ENCODE measurements at regions not wholly inside any gene's neighbourhood (a gene's known extent, or its start where the extent isn't known, plus 50 kb on each side); places are given as distances from the start of the nearest gene placed in this dataset.

DNA sequence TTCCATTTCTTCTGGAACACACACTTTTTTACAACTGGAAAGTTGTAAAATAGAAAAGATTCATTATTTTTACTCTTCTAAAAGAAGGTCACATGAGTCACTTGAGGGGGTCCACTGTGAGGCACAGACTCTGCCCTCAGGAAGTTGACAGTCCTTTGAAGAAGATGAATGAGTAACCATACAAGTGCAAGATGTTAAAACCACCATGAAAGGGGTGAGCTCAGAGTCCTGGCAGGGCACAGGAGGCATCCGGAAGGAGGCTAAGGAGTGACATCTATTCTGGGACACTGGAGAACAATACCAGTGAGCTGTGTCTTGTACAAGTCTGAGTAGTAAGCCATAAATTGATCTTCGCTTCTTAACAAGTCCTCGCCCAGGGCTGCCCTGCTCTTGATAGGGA lies 126.0 kb upstream of the FRMD6 start:
- no peaks in the 10 kb centered on the region for H3K36me3 ChIP-seq (ENCODE audit: control insufficient read depth in 2 of 2, extremely low read depth in 1 of 2, insufficient read depth in 2 of 2, low read length in 2 of 2)
- no peak overlapping the region for H3K4me2 ChIP-seq (ENCODE audit: insufficient read depth, low read length)
- no peaks in the 10 kb centered on the region for H3K9me1 ChIP-seq (replicated peaks; ENCODE audit: control insufficient read depth, extremely low read depth, insufficient read depth, low read length)
- H3K27ac ChIP-seq (ENCODE audit: insufficient read depth, low read depth, low read length): no peak overlapping the region
- H3K9ac ChIP-seq (replicated peaks; ENCODE audit: extremely low read depth, insufficient read depth, low read length): no peak overlapping the region
- BruUV-seq (replicated peaks): no TSS peak
- H3K4me1 ChIP-seq (ENCODE audit: control insufficient read depth, extremely low read depth, insufficient read depth, low read length): peaks cover 2% of the 10 kb centered on the region
- no peak for TF ChIP-seq EZH2 (IDR thresholded peaks at IDR 0.05; ENCODE audit: borderline replicate concordance, low read depth, low read length, severe bottlenecking)
- TF ChIP-seq MYC (IDR thresholded peaks at IDR 0.05; ENCODE audit: low read depth, low read length): no peak
- TF ChIP-seq POLR2AphosphoS5 (IDR thresholded peaks at IDR 0.05; ENCODE audit: insufficient read depth, low read depth, low read length): no peak
- no peak for TF ChIP-seq FOS (IDR thresholded peaks at IDR 0.05; ENCODE audit: borderline replicate concordance, insufficient read depth, low read length)
- no peak for TF ChIP-seq POLR2A (IDR thresholded peaks at IDR 0.05; ENCODE audit: low read depth, low read length)
- no peak for TF ChIP-seq CTCF (IDR thresholded peaks at IDR 0.05; ENCODE audit: extremely low read depth in 1 of 2, insufficient read depth in 1 of 2, low read depth in 1 of 2, low read length in 2 of 2)
- TF ChIP-seq GATA2 (IDR thresholded peaks at IDR 0.05; ENCODE audit: insufficient read depth, insufficient read length, low read depth, low read length): no peak
- no peak for TF ChIP-seq JUN (IDR thresholded peaks at IDR 0.05; ENCODE audit: borderline replicate concordance, insufficient read depth, insufficient read length, low read depth)
- TF ChIP-seq, protein P1, sequence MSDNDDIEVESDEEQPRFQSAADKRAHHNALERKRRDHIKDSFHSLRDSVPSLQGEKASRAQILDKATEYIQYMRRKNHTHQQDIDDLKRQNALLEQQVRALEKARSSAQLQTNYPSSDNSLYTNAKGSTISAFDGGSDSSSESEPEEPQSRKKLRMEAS (IDR thresholded peaks at IDR 0.05; ENCODE audit: insufficient read depth, insufficient read length): no peak
- intact Hi-C loops (cut with micrococcal nuclease): no loop called here
- DNase-seq (ENCODE audit: low read depth, low spot score) (no peak), FAIRE-seq (no peak)
- dilution Hi-C loops (cut with MboI; ENCODE audit: extremely low pct_ligation_motif_present, low sequenced_read_pairs): no loop called here
- no peak overlapping the region for H2AFZ ChIP-seq (ENCODE audit: low read depth, low read length)
- no peaks in the 10 kb centered on the region for H3K79me2 ChIP-seq (ENCODE audit: control insufficient read depth, insufficient read depth, low read length)
- H4K20me1 ChIP-seq (replicated peaks; ENCODE audit: control insufficient read depth, extremely low read depth, insufficient read depth, low read length): no peaks in the 10 kb centered on the region
- H3K27me3 ChIP-seq (ENCODE audit: control insufficient read depth in 2 of 2, insufficient read depth in 2 of 2, low read length in 2 of 2): no peaks in the 10 kb centered on the region
- CTCF ChIA-PET: interaction anchor here (0.6 to 1.8 kb wide), 2 partner anchors 19 to 539 kb away, joined by 3 to 9 read pairs; no protein-coding TSS in a partner anchor
- H3K9me3 ChIP-seq (replicated peaks; ENCODE audit: control insufficient read depth, insufficient read depth, low read length): no peaks in the 10 kb centered on the region
- no peak overlapping the region for H3K4me3 ChIP-seq (replicated peaks in 1 of 3; ENCODE audit: insufficient read depth in 1 of 3, low read depth in 1 of 3, low read length in 3 of 3)
- POLR2A ChIA-PET: no interaction called here

Data from endothelial cell of umbilical vein (primary cell).